HUES6 (cell line): ENCODE measurements at regions not wholly inside any gene's neighbourhood (a gene's known extent, or its start where the extent isn't known, plus 50 kb on each side); places are given as distances from the start of the nearest gene placed in this dataset.

Experiments used
- H3K27ac ChIP-seq: 2 replicates; pipeline ENCODE4 v1.7.0; 2013; ENCODE audit warnings: low read depth, mild to moderate bottlenecking, low read length, inconsistent platforms
- H3K27me3 ChIP-seq: 2 replicates; pipeline ENCODE4 v1.6.1; 2013; ENCODE audit warnings: low read length; ENCODE audit not compliant: control insufficient read depth, insufficient read depth
- H3K36me3 ChIP-seq: 2 replicates; pipeline ENCODE4 v1.6.1; 2013; ENCODE audit warnings: low read length; ENCODE audit not compliant: control insufficient read depth, insufficient read depth
- H3K4me1 ChIP-seq: 2 replicates; pipeline ENCODE4 v1.6.1; 2013; ENCODE audit warnings: low read length; ENCODE audit not compliant: control insufficient read depth, insufficient read depth
- H3K4me3 ChIP-seq: 2 replicates; pipeline ENCODE4 v1.5.1; 2013; ENCODE audit warnings: low read depth, low read length
- H3K9ac ChIP-seq: one replicate; pipeline ENCODE4 v1.6.1; 2013; ENCODE audit warnings: mild to moderate bottlenecking, low read length
- H3K9me3 ChIP-seq: 2 replicates; pipeline ENCODE4 v1.6.1; 2013; ENCODE audit warnings: low read depth, low read length; ENCODE audit not compliant: control insufficient read depth, insufficient read depth

DNA sequence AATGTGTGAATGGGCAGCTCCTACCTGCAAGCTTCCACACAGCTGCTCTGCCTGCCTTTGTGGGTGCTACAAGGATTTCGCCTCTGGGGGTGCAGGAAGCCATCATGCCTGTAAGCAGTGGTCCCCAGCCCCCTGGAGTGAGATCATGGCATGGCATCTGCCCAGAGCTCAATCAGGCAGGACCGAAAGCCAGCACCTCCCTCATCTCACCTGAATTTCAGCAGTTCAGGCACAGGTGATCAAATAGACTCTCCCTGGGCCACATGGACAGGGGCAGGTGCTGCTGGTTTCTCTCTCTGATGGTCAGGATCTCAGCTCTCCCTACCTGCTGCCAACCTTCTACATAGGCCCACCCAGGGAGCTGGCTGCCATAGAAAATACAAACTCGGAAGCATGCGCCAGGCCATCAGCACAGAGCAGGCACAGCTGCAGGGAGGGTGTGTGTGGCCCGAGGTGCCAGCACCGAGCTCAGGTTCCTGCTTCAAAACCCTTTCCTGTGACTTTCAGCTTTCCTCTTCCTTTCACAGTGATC, 133.2 kb upstream of the ID2 start:
- Histone ChIP-seq H3K27ac (no peak overlapping the region), H3K9me3 (no peaks in the 10 kb centered on the region), H3K36me3 (no peaks in the 10 kb centered on the region), H3K27me3 (no peaks in the 10 kb centered on the region), H3K4me3 (no peak overlapping the region), H3K9ac (no peak overlapping the region), H3K4me1 (no peaks in the 10 kb centered on the region; the same call in 1 of the 2 replicates)

DNA sequence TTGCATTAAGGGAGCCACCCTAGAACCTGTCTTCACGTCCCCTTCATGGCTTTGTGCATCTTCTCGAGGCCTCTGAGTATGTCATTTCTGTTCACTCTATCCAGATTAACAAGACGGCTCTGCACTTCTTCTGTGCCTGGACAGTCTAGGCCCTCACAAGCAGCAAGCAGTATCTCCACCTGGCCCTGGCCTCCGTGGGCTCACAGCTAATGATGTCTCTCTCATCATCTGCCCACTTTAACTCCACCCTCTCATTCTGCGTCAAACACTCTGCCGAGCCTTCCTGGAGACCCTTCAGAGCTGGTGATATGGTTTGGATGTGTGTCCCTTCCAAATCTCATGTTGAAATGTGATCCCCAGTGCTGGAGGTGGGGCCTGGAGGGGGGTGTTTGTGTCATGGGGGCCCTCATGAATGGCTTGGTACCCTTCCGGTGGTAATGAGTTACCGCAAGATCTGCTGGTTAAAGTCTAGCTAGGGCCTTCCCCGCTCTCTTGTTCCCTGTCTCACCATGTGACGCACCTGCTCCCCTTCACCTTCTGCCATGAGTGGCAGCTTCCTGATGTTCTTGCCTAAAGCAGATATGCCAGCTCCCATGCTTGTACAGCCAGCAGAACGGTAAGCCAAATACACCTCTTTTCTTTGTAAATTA, 132.5 kb upstream of the ID2 start:
- no peaks in the 10 kb centered on the region for H3K27me3 ChIP-seq
- no peaks in the 10 kb centered on the region for H3K36me3 ChIP-seq
- no peak overlapping the region for H3K27ac ChIP-seq
- H3K4me3 ChIP-seq = no peak overlapping the region
- H3K9ac ChIP-seq = no peak overlapping the region
- no peaks in the 10 kb centered on the region for H3K9me3 ChIP-seq
- H3K4me1 ChIP-seq = no peaks in the 10 kb centered on the region; the same call in 1 of the 2 replicates

DNA sequence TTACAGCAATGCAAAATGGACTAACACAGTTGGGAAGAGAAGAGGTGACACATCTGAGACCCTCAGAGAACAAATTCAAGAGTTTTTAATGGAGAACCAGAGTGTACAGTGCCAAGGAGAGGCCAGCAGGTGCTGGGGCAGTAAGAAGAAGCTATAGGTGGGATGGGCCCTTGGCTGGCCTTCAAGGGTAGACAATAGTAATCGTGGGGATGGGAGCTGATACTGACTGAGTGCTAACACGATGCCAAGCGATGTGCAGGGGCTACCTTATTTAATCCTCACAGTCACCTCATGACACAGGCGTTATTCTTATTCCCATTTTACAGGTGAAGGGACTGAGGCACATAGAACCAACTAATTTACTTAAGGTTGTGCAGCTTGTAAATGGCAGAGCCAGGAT, 131.9 kb upstream of the ID2 start:
- H3K27me3 ChIP-seq = no peaks in the 10 kb centered on the region
- H3K4me1 ChIP-seq = no peaks in the 10 kb centered on the region; the same call in 1 of the 2 replicates
- H3K36me3 ChIP-seq = no peaks in the 10 kb centered on the region
- no peaks in the 10 kb centered on the region for H3K9me3 ChIP-seq
- no peak overlapping the region for H3K9ac ChIP-seq
- no peak overlapping the region for H3K4me3 ChIP-seq
- no peak overlapping the region for H3K27ac ChIP-seq

DNA sequence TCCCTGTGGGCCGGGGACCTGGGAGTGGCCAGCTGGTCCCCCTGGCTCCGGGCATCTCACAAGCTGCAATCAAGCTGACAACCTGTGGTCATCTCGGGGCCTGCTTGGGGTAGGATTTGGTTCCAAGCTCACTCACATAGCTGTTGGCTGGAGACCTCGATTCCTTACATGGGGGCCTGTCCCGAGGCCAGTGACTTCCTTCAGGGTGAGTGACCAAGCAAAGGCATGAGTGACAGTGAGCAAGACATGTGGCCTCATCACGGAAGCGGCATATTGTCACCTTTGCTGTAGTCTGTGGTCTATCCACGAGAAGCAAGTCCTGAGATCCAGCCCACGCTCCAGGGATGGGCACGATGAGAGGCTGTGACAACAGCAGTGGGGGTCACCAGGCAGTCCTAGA, 131.4 kb upstream of the ID2 start:
- no peak overlapping the region for H3K27ac ChIP-seq
- H3K9ac ChIP-seq = no peak overlapping the region
- H3K4me1 ChIP-seq = no peaks in the 10 kb centered on the region; the same call in 1 of the 2 replicates
- 0 out of 2 replicates have a peak, but pooled peaks cover 4% of the 10 kb centered on the region for H3K9me3 ChIP-seq
- no peaks in the 10 kb centered on the region for H3K36me3 ChIP-seq
- no peak overlapping the region for H3K4me3 ChIP-seq
- no peaks in the 10 kb centered on the region for H3K27me3 ChIP-seq

DNA sequence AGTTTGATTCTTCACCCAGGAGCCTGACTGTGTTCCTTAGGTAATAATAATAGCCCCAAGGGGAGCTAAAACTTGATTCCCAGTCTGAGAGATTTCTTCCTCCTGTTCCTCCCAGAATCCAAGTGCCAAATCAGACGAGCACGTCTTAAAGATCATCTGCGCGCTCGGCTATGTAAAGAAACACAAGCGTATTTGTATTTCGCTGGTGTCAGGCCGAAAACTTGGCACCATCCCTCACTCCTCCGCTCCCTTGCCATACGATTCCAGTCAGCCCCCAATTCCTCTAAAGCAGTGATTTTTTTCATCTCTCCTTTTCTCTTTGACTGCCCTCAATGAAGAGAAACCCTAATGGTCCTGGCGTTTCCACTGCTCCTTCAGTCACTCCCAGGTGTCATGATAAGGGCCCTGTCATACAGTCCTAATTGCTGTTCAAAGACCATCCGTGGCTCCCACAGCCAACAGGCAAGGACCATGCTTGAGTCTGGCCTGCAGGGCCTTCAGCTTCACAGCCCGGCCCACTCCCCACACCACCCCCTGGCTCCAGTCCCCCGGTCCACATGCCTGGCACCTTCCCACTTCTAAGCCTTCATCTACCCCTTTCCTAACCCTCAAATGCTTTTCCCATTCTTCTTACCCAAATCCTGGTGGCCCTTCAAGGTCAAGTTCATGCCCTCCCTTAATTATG, 130.8 kb upstream of the ID2 start:
- Histone ChIP-seq H3K9ac (no peak overlapping the region), H3K27me3 (no peaks in the 10 kb centered on the region), H3K9me3 (0 out of 2 replicates have a peak, but pooled peaks cover 4% of the 10 kb centered on the region), H3K27ac (no peak overlapping the region), H3K36me3 (no peaks in the 10 kb centered on the region), H3K4me3 (no peak overlapping the region), H3K4me1 (no peaks in the 10 kb centered on the region; the same call in 1 of the 2 replicates)

DNA sequence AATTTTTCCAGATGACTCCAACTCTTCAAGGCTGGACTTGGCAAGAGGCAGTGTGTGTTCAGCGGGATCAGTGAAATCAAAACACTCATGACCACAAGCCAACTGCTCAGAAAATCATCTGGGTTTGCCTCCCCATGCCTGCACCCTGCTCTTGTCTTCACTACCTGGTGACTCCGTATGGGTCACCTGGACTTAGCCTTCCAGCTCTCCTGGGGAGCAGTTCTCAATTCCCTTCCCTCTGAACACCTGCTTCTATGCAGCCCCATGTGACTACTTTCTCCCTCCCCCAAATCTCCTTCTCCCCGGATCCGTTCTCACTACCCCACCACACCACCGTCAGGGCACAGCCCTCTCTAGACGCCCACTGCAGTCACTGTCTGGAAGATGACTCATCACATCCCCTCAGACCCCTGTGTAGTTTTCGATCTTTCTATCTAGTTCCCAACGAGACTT, 130.2 kb upstream of the ID2 start:
- H3K4me3 ChIP-seq = no peak overlapping the region
- H3K36me3 ChIP-seq = no peaks in the 10 kb centered on the region
- H3K9ac ChIP-seq = no peak overlapping the region
- no peaks in the 10 kb centered on the region for H3K27me3 ChIP-seq
- no peaks in the 10 kb centered on the region; the same call in 1 of the 2 replicates for H3K4me1 ChIP-seq
- H3K27ac ChIP-seq = no peak overlapping the region
- H3K9me3 ChIP-seq = 0 out of 2 replicates have a peak, but pooled peaks cover 4% of the 10 kb centered on the region

DNA sequence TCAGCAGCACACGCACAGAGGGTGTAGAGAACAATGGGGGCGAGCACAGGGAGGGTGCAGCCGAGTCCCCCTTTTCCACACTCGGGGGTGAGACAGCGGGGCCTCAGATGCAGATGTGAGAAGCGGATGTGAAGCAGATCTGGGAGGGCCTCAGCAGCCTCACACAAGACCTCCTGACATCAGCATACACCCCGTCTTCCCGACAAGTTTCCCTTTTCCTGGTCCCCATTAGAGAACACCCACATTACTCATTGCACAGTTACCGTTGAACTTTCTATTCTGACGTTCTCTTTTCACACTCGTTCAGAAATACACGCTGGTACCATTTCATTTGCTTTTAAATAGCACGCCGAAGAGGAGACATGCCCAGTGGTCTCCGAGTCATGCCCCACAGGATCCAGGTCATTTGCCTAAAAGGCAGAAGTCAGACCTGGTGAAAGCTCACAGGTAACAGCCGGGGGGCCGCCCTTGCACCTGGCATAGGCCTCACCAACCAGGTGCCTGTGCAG, 129.5 kb upstream of the ID2 start:
- H3K9ac ChIP-seq = no peak overlapping the region
- no peaks in the 10 kb centered on the region; the same call in 1 of the 2 replicates for H3K4me1 ChIP-seq
- 0 out of 2 replicates have a peak, but pooled peaks cover 4% of the 10 kb centered on the region for H3K9me3 ChIP-seq
- no peaks in the 10 kb centered on the region for H3K36me3 ChIP-seq
- H3K27me3 ChIP-seq = no peaks in the 10 kb centered on the region
- no peak overlapping the region for H3K27ac ChIP-seq
- no peak overlapping the region for H3K4me3 ChIP-seq

DNA sequence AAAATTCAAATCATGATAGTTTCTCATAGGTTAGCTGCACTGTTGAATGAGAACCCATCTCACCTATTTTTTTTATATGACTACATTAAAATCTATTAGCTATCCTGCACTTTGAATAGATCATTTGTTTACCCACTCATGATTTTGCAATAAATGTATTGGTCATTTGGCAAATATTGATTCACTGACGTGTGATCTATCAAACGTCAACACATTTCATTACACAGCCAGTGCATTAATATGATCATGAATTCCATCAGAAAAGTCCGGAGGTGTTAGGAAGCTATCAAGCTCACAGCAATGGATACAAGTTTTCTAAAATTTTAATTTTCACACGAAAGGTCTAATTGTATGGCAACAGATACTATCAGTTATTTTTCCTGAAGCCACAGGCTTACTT, 128.2 kb upstream of the ID2 start:
- Histone ChIP-seq H3K9ac (no peak overlapping the region), H3K4me3 (no peak overlapping the region), H3K36me3 (no peaks in the 10 kb centered on the region), H3K27me3 (no peaks in the 10 kb centered on the region), H3K4me1 (no peaks in the 10 kb centered on the region; the same call in 1 of the 2 replicates), H3K27ac (no peak overlapping the region), H3K9me3 (peaks cover 13% of the 10 kb centered on the region)

DNA sequence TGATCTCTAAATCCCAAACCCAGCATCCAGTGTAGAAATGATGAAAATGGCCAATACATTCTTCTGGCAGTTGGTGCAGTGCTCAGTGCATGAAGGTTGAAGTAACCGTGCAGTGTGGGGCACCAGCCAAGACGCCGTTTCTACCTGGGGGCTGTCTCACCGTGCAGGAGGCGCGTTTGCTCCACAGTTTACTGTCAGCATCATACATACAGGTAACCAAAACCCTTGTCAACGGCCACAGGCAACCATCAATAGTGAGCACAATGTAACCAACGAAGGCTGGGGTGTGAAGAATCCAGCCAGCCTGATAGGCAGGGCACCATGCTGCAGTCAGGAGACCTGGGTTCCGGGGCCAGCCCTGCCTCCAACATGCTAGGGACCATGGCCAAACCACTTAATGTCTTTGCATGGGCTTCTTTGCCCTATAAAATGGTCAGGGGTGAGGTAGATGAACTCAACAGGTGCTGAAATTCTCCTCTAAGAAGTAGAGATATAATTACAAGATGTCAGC, 127.5 kb upstream of the ID2 start:
- H3K27ac ChIP-seq = no peak overlapping the region
- no peaks in the 10 kb centered on the region for H3K36me3 ChIP-seq
- no peak overlapping the region for H3K9ac ChIP-seq
- peaks cover 15% of the 10 kb centered on the region for H3K9me3 ChIP-seq
- H3K4me3 ChIP-seq = no peak overlapping the region
- no peaks in the 10 kb centered on the region for H3K27me3 ChIP-seq
- H3K4me1 ChIP-seq = no peaks in the 10 kb centered on the region; the same call in 1 of the 2 replicates

DNA sequence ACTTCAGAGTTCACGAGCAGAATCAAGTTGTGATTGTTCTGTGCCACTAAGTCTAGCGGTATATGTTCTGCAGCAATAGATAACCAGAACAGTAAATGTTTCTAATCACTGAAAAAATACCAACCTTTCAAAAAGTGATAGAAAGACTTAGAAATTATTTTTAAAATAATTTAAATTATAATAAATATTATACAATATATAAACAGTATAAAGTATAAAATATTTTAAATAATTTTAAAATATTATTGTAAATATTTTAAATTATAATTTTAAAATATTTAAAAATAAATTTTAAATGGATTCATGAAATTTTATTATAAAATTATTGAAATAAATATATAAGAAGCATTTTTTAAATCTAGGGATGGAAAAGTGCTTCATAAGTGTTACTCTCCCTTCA, 126.3 kb upstream of the ID2 start:
- H3K4me1 ChIP-seq = no peaks in the 10 kb centered on the region; the same call in 1 of the 2 replicates
- H3K36me3 ChIP-seq = no peaks in the 10 kb centered on the region

DNA sequence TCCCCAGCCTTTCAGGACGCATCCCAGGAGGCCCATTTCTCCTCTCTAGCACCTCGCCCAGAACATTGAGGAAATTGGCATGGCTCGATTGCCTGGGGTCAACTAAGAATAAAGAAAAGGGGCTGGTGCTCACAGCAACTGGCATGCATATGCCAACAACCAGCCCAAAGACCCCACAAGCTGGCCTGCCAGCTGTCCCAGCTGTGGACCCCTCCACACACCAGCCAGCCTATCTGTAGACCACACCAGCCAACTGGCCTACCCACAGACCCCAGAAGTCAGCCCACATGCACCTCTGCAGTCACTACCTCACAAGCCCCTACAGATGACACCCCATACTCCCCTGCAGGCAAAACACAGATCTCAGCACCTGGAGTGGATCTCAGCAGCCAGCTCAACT, 123.8 kb upstream of the ID2 start:
- Histone ChIP-seq H3K9ac (no peak overlapping the region), H3K4me1 (no peaks in the 10 kb centered on the region), H3K9me3 (peaks cover 22% of the 10 kb centered on the region), H3K36me3 (no peaks in the 10 kb centered on the region), H3K27ac (no peak overlapping the region), H3K4me3 (no peak overlapping the region), H3K27me3 (no peaks in the 10 kb centered on the region)

More for the DNA sequence above, 126.3 kb upstream of the ID2 start:
- H3K4me3 ChIP-seq = no peak overlapping the region
- H3K9me3 ChIP-seq = peaks cover 15% of the 10 kb centered on the region
- H3K9ac ChIP-seq = no peak overlapping the region
- no peak overlapping the region for H3K27ac ChIP-seq
- no peaks in the 10 kb centered on the region for H3K27me3 ChIP-seq
